HepG2 (cell line): ENCODE measurements at regions not wholly inside any gene's neighbourhood (a gene's known extent, or its start where the extent isn't known, plus 50 kb on each side); places are given as distances from the start of the nearest gene placed in this dataset.

Experiments
- CHCHD3 ChIP-seq: sonication (generic); formaldehyde crosslinking; IDR thresholded peaks from 2 replicates; pipeline ENCODE4 v1.8.0; 2022; ENCODE audit warnings: mild to moderate bottlenecking, missing genetic modification reagents, moderate library complexity
- DNMT1 ChIP-seq: sonication (generic); formaldehyde crosslinking; IDR thresholded peaks from 2 replicates; pipeline ENCODE4 v1.5.1; 2020; ENCODE audit warnings: mild to moderate bottlenecking, missing genetic modification reagents
- FOXJ3 ChIP-seq: sonication (generic); formaldehyde crosslinking; IDR thresholded peaks from 2 replicates; pipeline ENCODE4 v1.4.0; 2020; ENCODE audit warnings: missing genetic modification reagents, mild to moderate bottlenecking, borderline replicate concordance
- FOXM1 ChIP-seq: sonication (generic); formaldehyde crosslinking; IDR thresholded peaks from 2 replicates; pipeline ENCODE4 v1.5.0; 2020; ENCODE audit warnings: missing genetic modification reagents
- MAFK ChIP-seq, 2 experiments: IDR thresholded peaks in 1 of 2; conservative IDR thresholded peaks in 1 of 2; 2 replicates each; pipeline ENCODE4 v1.6.1; 2011; ENCODE audit warnings: improper control_type of control experiment in 2 of 2, low read length in 2 of 2
- RAD21 ChIP-seq: fragments of 450-650 bp; formaldehyde crosslinking; IDR thresholded peaks from 2 replicates; pipeline ENCODE4 v1.5.0; 2020; ENCODE audit warnings: mild to moderate bottlenecking
- REL ChIP-seq: sonication (generic); formaldehyde crosslinking; conservative IDR thresholded peaks from 2 replicates; pipeline ENCODE4 v1.8.0; 2022; ENCODE audit warnings: mild to moderate bottlenecking, missing genetic modification reagents, moderate library complexity
- ZNF703 ChIP-seq: sonication (generic); formaldehyde crosslinking; IDR thresholded peaks from 2 replicates; pipeline ENCODE4 v1.5.1; 2020; ENCODE audit warnings: missing genetic modification reagents, mild to moderate bottlenecking, moderate library complexity, borderline replicate concordance
- ZSCAN12 ChIP-seq: sonication (generic); formaldehyde crosslinking; IDR thresholded peaks from 2 replicates; pipeline ENCODE4 v1.9.0; 2021; ENCODE audit warnings: mild to moderate bottlenecking, missing genetic modification reagents

DNA sequence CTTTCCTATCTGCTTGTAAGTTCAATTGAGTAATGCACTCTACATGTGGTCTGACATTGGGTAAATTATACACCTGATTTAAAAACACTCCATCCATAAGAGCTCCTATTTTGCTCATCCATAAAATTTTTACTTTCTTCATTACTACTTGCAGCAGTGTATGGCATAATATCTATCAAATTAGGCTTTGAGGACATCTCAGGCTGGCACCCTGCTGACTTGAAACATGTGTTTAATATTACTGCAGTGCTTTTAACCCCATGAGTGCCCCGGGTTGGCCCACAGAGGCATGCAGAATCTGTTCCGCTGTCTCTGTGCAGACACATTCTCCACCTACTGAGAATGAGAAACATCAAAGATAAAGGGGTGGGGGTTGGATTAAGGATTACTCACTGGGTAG is 249.9 kb upstream of the DNAJC19 start:
- no peak for TF ChIP-seq FOXM1 (CRISPR knock-in tag)
- no peak for TF ChIP-seq DNMT1 (CRISPR knock-in tag)
- TF ChIP-seq CHCHD3, result no peak
- no peak for TF ChIP-seq FOXJ3
- TF ChIP-seq RAD21 (CRISPR knock-in tag), result no peak
- no peak for TF ChIP-seq MAFK (conservative IDR thresholded peaks at IDR 0.05 in 1 of 2, IDR thresholded peaks at IDR 0.05 in 1 of 2; ENCODE audit: low read length in 2 of 2)
- TF ChIP-seq ZSCAN12 (CRISPR knock-in tag), result no peak
- TF ChIP-seq REL (CRISPR knock-in tag), result no peak
- no peak for TF ChIP-seq ZNF703 (CRISPR knock-in tag)
